ENCODE measurements at regions not wholly inside any gene's neighbourhood (a gene's known extent, or its start where the extent isn't known, plus 50 kb on each side); places are given as distances from the start of the nearest gene placed in this dataset.

GRCh38 chr2:204289066-204289465, 256.2 kb upstream of the PARD3B start:
- TF ChIP-seq CTCF (IDR thresholded peaks at IDR 0.05) (no peak), POLR2AphosphoS5 (IDR thresholded peaks at IDR 0.05) (no peak)

Data from prostate gland (tissue), 2 donors.